Ovary (tissue), 7 donors: ENCODE measurements at regions not wholly inside any gene's neighbourhood (a gene's known extent, or its start where the extent isn't known, plus 50 kb on each side); places are given as distances from the start of the nearest gene placed in this dataset.

Experiments used
- DNase-seq, 5 donors: peaks; one replicate each; pipeline ENCODE4 v3.0.0-alpha.2; 2019 to 2020
- H3K27ac ChIP-seq, 2 donors: fragments of 200-600 bp; one replicate each; pipeline versions ENCODE4 v1.5.1 to v1.8.0; 2019 to 2022
- H3K27me3 ChIP-seq: fragments of 200-600 bp; one replicate; pipeline ENCODE4 v1.8.0; 2022
- H3K36me3 ChIP-seq: fragments of 200-600 bp; sonication (generic); one replicate; pipeline ENCODE4 v1.5.1; 2019
- H3K4me1 ChIP-seq: one replicate; pipeline ENCODE4 v1.8.1; 2013; ENCODE audit warnings: mild to moderate bottlenecking, moderate library complexity; ENCODE audit not compliant: insufficient read depth
- H3K4me3 ChIP-seq: fragments of 200-600 bp; sonication (generic); one replicate; pipeline ENCODE4 v1.5.1; 2017
- H3K9me3 ChIP-seq, 2 donors: fragments of 200-600 bp in 1 of 2; sonication (generic) in 1 of 2; one replicate each; pipeline versions ENCODE4 v1.5.1 to v1.8.1; 2013 to 2019; ENCODE audit warnings: mild to moderate bottlenecking in 1 of 2, moderate library complexity in 1 of 2
- EP300 ChIP-seq: sonication (generic); formaldehyde crosslinking; IDR thresholded peaks from one replicate; pipeline ENCODE4 v1.6.1; 2017; ENCODE audit warnings: antibody characterized with exemption
- POLR2A ChIP-seq: fragments of 450-650 bp; IDR thresholded peaks from one replicate; pipeline ENCODE4 v1.6.1; 2017; ENCODE audit warnings: antibody characterized with exemption, mild to moderate bottlenecking, moderate library complexity
- WGBS, 3 donors: extraction: QIAGEN DNeasy Blood & Tissue Kit in 1 of 3; methylation state at CpG; one replicate each; pipeline versions ENCODE4 v1.1.5 to v1.1.7; 2013 to 2017; 5-methylcytosine and 5-hydroxymethylcytosine counted together
- intact Hi-C, 4 donors: fragments of 100-400 bp; cut with DNase I; formaldehyde crosslinking; loops; one replicate each; pipeline versions ENCODE4 v1.11.0 to v1.15.1; 2022 to 2023
- TF ChIP-seq, protein P1 (sequence below), 3 donors: fragments of 450-650 bp in 2 of 3; fragments of 200-600 bp in 1 of 3; IDR thresholded peaks; one replicate each; pipeline versions ENCODE4 v1.5.1 to v1.8.0; 2016 to 2022; ENCODE audit warnings: antibody characterized with exemption in 3 of 3, mild to moderate bottlenecking in 1 of 3
- donor health status: DM: no; HTN: no; CAD: no; lungs with moderate emphysema.
- donor health status: DM: no; HTN: no; CAD: no.
- donor health status: Bipolar disorder and iron deficiency.
- donor health status: DM: no; HTN: no; CAD: no.
- donor health status: DM: yes; HTN: yes; CAD: no.

DNA sequence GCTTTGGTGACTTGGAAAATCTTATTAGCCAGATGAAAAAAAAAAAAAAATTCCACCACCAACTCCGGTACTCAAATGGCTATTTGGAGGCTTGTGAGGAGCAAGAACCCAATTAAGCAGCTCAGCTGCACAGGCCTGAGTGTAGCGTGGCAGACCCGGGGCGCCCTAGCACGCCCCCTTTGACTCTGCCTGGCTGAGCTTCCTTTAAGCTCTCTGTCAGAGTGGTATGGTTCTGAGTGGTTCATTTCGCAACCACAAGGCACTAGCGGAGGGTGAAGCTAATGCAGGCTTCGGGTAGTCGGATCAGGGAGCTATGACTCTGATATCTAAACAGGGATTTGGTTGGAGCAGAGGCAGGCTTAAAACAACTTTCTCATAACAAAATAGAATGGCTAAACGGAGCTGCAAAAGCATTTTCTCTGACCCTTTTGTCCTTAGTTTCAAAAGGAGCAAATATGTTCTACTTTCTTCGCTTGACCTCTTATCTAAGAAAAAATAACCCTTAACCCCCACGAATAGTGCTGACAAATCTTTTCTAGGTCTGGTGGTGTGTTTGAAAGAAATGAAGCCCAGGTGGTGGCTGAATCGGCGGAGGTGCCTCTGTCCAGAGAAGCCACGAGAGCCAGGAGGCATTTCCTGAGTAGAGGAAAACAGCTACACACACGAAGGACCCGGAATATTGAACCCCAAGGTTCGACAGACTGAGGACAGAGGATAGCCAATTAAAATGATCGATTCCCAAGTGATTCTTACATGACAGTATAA is 285.4 kb upstream of the GLI3 start:
- no peak for DNase-seq
- no peaks in the 10 kb centered on the region for H3K27me3 ChIP-seq
- H3K4me1 ChIP-seq = no peaks in the 10 kb centered on the region
- WGBS, 3 donors = 56 to 68% (median 58%) methylated on average over 19 of the region's 19 CpGs
- intact Hi-C loops = no loop called here
- no peak overlapping the region for H3K4me3 ChIP-seq
- H3K9me3 ChIP-seq = peaks cover 0 to 3% of the 10 kb centered on the region in 2 donors
- no peaks in the 10 kb centered on the region for H3K36me3 ChIP-seq
- TF ChIP-seq POLR2A = no peak
- no peak for TF ChIP-seq EP300
- TF ChIP-seq, protein P1, sequence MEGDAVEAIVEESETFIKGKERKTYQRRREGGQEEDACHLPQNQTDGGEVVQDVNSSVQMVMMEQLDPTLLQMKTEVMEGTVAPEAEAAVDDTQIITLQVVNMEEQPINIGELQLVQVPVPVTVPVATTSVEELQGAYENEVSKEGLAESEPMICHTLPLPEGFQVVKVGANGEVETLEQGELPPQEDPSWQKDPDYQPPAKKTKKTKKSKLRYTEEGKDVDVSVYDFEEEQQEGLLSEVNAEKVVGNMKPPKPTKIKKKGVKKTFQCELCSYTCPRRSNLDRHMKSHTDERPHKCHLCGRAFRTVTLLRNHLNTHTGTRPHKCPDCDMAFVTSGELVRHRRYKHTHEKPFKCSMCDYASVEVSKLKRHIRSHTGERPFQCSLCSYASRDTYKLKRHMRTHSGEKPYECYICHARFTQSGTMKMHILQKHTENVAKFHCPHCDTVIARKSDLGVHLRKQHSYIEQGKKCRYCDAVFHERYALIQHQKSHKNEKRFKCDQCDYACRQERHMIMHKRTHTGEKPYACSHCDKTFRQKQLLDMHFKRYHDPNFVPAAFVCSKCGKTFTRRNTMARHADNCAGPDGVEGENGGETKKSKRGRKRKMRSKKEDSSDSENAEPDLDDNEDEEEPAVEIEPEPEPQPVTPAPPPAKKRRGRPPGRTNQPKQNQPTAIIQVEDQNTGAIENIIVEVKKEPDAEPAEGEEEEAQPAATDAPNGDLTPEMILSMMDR (IDR thresholded peaks at IDR 0.05) = no peak
- H3K27ac ChIP-seq = no peak overlapping the region

DNA sequence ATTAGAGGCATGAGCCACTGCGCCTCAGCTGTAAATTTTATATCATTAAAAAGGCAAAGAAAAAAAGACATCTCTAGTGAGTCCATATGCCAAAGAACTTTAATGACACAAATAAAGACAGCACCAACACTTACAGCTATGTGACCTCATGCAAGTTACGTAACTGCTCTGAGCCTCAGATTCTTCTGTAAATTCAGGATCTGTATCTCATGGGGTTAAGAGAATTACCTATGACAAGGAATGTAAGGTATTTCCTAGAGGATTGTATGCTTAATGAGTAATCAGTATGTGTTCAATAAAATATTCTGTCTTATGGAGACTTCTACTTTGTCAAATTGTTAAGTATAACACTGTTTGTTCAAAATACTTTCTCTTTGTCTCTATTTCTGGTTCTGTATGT is 274.0 kb upstream of the GLI3 start:
- Histone ChIP-seq H3K9me3 (no peaks in the 10 kb centered on the region), H3K27me3 (no peaks in the 10 kb centered on the region), H3K4me3 (no peak overlapping the region), H3K27ac (no peak overlapping the region), H3K36me3 (no peaks in the 10 kb centered on the region), H3K4me1 (no peaks in the 10 kb centered on the region)
- 94 to 98% (median 95%) methylated on average over 2 of the region's 2 CpGs for WGBS, 3 donors
- intact Hi-C loops = no loop called here
- no peak for DNase-seq
- TF ChIP-seq, protein P1 (IDR thresholded peaks at IDR 0.05) = no peak
- TF ChIP-seq POLR2A (no peak), EP300 (no peak)

DNA sequence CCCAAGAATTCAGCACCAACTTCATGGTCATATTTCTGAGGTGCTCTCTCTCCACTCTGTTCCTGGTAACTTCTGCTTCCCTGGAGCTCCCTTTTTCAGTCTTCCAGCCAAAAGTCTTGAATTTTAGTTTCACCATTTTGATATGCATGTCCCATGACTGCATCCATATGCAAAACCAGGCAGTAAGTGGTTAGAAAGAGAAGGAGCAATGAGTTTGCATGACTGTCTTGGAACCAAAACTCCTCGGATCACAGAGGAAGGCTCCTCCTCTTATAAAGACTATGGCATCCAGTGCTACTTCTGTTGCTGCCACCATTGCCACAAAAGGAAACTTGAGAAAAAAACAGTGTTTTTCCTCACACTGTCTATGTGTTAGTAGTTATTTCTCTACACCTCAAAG is 269.1 kb upstream of the GLI3 start:
- no peak for TF ChIP-seq POLR2A
- TF ChIP-seq EP300 = no peak
- TF ChIP-seq, protein P1 (IDR thresholded peaks at IDR 0.05) = no peak
- intact Hi-C loops = no loop called here
- Histone ChIP-seq H3K9me3 (no peaks in the 10 kb centered on the region), H3K27ac (no peak overlapping the region), H3K36me3 (no peaks in the 10 kb centered on the region), H3K4me3 (no peak overlapping the region), H3K4me1 (no peaks in the 10 kb centered on the region), H3K27me3 (no peaks in the 10 kb centered on the region)
- 78 to 96% (median 95%) methylated on average over 1 of the region's 1 CpG for WGBS, 3 donors
- no peak for DNase-seq

DNA sequence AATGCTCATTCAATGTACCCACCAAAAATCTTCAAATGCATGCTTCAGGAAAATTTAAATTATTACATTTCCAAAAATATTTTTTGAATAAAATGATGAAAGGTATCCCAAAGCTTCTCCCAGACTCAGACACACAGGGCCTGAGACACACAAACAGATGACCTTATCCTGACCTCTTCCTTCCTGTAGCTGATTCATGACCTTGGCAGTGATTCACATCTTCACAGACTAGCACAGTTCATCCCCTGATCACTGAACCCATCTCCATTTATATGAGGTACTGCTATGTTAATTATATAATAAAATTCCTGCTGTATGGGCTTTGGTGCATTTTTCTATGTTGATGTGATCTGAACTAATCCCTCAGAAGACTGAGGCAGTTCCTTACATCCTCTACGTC is 265.0 kb upstream of the GLI3 start:
- Histone ChIP-seq H3K36me3 (no peaks in the 10 kb centered on the region), H3K27ac (no peak overlapping the region), H3K4me3 (no peak overlapping the region), H3K4me1 (no peaks in the 10 kb centered on the region), H3K9me3 (no peaks in the 10 kb centered on the region), H3K27me3 (no peaks in the 10 kb centered on the region)
- no peak for DNase-seq
- 79 to 88% (median 87%) methylated on average over 1 of the region's 1 CpG for WGBS, 3 donors
- TF ChIP-seq, protein P1 (IDR thresholded peaks at IDR 0.05) = no peak
- no peak for TF ChIP-seq POLR2A
- TF ChIP-seq EP300 = no peak
- intact Hi-C loops = no loop called here
